ENCODE measurements at regions not wholly inside any gene's neighbourhood (a gene's known extent, or its start where the extent isn't known, plus 50 kb on each side); places are given as distances from the start of the nearest gene placed in this dataset.

GRCh38 chr11:119790476-119790875 lies 61.5 kb upstream of the NECTIN1 start:
- TF ChIP-seq POLR2AphosphoS5 (IDR thresholded peaks at IDR 0.05) (no peak), EP300 (IDR thresholded peaks at IDR 0.05) (no peak), POLR2A (IDR thresholded peaks at IDR 0.05) (no peak)
- TF ChIP-seq, protein P1, sequence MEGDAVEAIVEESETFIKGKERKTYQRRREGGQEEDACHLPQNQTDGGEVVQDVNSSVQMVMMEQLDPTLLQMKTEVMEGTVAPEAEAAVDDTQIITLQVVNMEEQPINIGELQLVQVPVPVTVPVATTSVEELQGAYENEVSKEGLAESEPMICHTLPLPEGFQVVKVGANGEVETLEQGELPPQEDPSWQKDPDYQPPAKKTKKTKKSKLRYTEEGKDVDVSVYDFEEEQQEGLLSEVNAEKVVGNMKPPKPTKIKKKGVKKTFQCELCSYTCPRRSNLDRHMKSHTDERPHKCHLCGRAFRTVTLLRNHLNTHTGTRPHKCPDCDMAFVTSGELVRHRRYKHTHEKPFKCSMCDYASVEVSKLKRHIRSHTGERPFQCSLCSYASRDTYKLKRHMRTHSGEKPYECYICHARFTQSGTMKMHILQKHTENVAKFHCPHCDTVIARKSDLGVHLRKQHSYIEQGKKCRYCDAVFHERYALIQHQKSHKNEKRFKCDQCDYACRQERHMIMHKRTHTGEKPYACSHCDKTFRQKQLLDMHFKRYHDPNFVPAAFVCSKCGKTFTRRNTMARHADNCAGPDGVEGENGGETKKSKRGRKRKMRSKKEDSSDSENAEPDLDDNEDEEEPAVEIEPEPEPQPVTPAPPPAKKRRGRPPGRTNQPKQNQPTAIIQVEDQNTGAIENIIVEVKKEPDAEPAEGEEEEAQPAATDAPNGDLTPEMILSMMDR (IDR thresholded peaks at IDR 0.05) = no peak
- Histone ChIP-seq H3K4me1 (no peaks in the 10 kb centered on the region), H3K27me3 (peaks cover 0 to 8% (median 0%) of the 10 kb centered on the region in 3 donors), H3K36me3 (no peaks in the 10 kb centered on the region), H3K27ac (no peak overlapping the region), H3K4me3 (no peak overlapping the region), H3K9me3 (no peaks in the 10 kb centered on the region)
- intact Hi-C loops (cut with DNase I) = no loop called here
- DNase-seq = peak; percentile 20
- 74 to 85% methylated on average over 9 of the region's 9 CpGs for WGBS, 2 donors

- 81 to 89% methylated on average over 11 of the region's 11 CpGs for WGBS, 2 donors
- Histone ChIP-seq H3K4me3 (no peak overlapping the region), H3K27me3 (peaks cover 0 to 8% (median 0%) of the 10 kb centered on the region in 3 donors), H3K27ac (no peak overlapping the region), H3K36me3 (no peaks in the 10 kb centered on the region), H3K9me3 (no peaks in the 10 kb centered on the region), H3K4me1 (no peaks in the 10 kb centered on the region)
- intact Hi-C loops (cut with DNase I) = no loop called here
- peak; percentile 17 for DNase-seq
- no peak for TF ChIP-seq EP300 (IDR thresholded peaks at IDR 0.05)
- TF ChIP-seq POLR2AphosphoS5 (IDR thresholded peaks at IDR 0.05) = no peak
- no peak for TF ChIP-seq POLR2A (IDR thresholded peaks at IDR 0.05)
- TF ChIP-seq, protein P1 (IDR thresholded peaks at IDR 0.05) = no peak
Measured at GRCh38 chr11:119789766-119790407, 60.9 kb upstream of the NECTIN1 start.

DNA sequence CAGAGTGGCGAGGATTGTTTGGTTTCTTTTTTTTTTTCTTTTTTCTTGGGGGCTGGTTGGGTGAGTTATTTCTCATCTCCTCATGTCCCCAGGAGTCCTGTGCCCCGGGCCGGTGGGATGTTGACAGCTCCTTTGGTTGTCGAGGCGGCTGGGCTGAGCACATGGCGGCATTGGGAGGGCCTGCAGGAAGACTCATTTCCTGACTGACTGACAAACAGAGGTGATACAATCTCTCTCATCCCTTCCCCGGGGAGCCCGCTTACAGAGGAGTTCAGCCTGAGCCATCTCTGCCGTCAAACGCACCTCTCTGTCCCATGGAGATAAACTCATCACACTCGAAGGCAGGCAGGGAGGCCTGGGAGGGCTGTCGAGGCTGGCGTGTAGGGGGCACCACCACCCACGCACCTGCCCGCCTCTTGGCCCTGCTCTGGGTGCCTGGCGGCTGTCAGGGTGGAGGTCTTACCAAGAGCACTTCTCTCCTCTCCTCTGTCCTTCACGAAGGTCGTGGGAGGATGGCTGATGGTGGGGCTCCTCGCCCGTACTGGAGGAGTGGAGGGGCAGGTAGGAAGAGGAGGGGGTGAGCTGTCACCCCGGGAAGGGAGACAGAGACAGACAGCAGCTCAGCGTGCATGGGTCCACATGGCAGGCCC lies 60.0 kb upstream of the NECTIN1 start:
- TF ChIP-seq, protein P1 (IDR thresholded peaks at IDR 0.05) = no peak
- TF ChIP-seq POLR2AphosphoS5 (IDR thresholded peaks at IDR 0.05) (no peak), POLR2A (IDR thresholded peaks at IDR 0.05) (no peak), EP300 (IDR thresholded peaks at IDR 0.05) (no peak)
- Histone ChIP-seq H3K27me3 (peaks cover 0 to 8% (median 0%) of the 10 kb centered on the region in 3 donors), H3K27ac (no peak overlapping the region), H3K9me3 (peaks cover 0 to under 1% (median 0%) of the 10 kb centered on the region in 4 donors), H3K36me3 (no peaks in the 10 kb centered on the region), H3K4me1 (no peaks in the 10 kb centered on the region), H3K4me3 (no peak overlapping the region)
- no peak for DNase-seq
- intact Hi-C loops (cut with DNase I) = no loop called here
- WGBS, 2 donors = 69 to 90% methylated on average over 22 of the region's 22 CpGs

- no peak overlapping the region for H3K27ac ChIP-seq
- 79 to 82% methylated on average over 12 of the region's 12 CpGs for WGBS, 2 donors
- TF ChIP-seq POLR2AphosphoS5 (IDR thresholded peaks at IDR 0.05) = no peak
- TF ChIP-seq, protein P1 (IDR thresholded peaks at IDR 0.05) = no peak
- no peak for TF ChIP-seq EP300 (IDR thresholded peaks at IDR 0.05)
- TF ChIP-seq POLR2A (IDR thresholded peaks at IDR 0.05) = no peak
- peaks cover 0 to 8% (median 0%) of the 10 kb centered on the region in 3 donors for H3K27me3 ChIP-seq
- intact Hi-C loops (cut with DNase I) = no loop called here
- no peaks in the 10 kb centered on the region for H3K4me1 ChIP-seq
- H3K9me3 ChIP-seq = peaks cover 0 to 2% (median 0%) of the 10 kb centered on the region in 4 donors
- no peak for DNase-seq
- H3K36me3 ChIP-seq = no peaks in the 10 kb centered on the region
- H3K4me3 ChIP-seq = no peak overlapping the region
Measured at GRCh38 chr11:119788096-119788883, 59.3 kb upstream of the NECTIN1 start.
